ENCODE measurements at regions not wholly inside any gene's neighbourhood (a gene's known extent, or its start where the extent isn't known, plus 50 kb on each side); places are given as distances from the start of the nearest gene placed in this dataset.
"Not testable (repeated sequence)": the region's sequence is repeated elsewhere in the genome, so short reads cannot be mapped to it uniquely, and the experiment has no call there.

DNA sequence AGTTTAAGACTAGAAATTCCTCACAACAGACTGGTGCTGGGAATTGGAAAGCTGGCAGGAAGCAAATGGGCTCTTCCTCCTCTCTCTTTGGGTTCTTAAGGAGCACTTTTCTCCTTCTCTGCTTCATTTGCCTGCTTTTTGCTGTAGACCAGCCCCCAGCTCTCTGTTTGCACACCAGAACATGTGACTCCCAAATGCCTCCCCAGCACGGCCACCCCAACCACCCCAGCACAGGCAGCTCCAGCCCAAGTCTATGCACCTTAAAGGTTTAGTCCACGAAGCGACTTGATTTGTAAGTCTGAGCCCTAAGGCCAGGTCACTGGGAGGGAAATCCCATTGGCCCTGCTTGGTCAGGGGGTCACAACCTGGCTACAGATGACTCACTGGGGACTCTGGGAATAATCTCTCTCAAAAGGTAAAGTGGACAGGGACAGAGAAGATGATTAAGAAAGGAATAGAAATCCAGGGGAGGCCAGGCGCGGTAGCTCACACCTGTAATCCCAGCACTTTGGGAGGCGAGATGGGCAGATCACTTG is 377.8 kb upstream of the PROK2 start:
- H3K27ac ChIP-seq: no peak overlapping the region
- H3K36me3 ChIP-seq: no peaks in the 10 kb centered on the region
- TF ChIP-seq POLR2A (IDR thresholded peaks at IDR 0.05): no peak
- WGBS, 2 donors: 90 to 94% methylated on average over 6 of the region's 6 CpGs
- H3K27me3 ChIP-seq: no peaks in the 10 kb centered on the region
- H3K4me3 ChIP-seq: no peak overlapping the region
- H3K9me3 ChIP-seq: no peaks in the 10 kb centered on the region
- H3K4me1 ChIP-seq: peaks cover 0 to 14% (median 0%) of the 10 kb centered on the region in 4 donors
- DNase-seq (ENCODE audit: low spot score in 2 of 2): no peak

DNA sequence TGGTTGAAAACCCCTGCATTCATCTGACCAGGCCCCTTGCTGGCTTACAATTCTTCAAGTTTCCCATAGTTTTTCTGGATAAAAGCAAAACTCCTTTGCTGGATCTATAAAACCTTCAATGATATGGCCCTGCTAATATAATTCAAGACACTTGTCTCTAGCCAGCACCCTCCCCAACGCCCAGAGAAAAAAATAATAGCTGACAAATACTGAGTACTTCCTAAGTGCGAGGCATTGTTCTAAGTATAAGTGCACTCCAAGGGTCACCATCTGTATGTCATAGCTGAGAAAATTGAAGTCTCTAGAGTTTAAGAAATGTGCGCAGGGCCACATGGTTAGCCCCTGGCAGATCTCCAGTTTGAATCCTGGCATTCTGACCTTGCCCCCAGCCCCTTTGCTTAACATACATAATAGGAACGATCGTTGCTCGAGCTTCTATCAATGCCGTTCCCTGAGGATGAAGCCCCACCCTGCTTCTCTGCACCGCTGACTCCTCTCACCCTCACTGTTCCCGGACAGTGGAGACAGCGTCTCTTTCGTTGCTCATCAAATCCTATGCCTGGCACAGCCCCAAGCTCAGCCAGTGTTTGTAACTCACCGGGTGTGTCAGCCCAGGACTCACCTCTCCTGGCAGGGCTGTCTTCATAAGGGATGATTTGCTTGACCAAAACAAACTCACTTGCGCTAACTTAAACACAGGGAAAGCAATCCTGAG is 377.1 kb upstream of the PROK2 start:
- TF ChIP-seq, protein P1, sequence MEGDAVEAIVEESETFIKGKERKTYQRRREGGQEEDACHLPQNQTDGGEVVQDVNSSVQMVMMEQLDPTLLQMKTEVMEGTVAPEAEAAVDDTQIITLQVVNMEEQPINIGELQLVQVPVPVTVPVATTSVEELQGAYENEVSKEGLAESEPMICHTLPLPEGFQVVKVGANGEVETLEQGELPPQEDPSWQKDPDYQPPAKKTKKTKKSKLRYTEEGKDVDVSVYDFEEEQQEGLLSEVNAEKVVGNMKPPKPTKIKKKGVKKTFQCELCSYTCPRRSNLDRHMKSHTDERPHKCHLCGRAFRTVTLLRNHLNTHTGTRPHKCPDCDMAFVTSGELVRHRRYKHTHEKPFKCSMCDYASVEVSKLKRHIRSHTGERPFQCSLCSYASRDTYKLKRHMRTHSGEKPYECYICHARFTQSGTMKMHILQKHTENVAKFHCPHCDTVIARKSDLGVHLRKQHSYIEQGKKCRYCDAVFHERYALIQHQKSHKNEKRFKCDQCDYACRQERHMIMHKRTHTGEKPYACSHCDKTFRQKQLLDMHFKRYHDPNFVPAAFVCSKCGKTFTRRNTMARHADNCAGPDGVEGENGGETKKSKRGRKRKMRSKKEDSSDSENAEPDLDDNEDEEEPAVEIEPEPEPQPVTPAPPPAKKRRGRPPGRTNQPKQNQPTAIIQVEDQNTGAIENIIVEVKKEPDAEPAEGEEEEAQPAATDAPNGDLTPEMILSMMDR (IDR thresholded peaks at IDR 0.05): no peak
- TF ChIP-seq EP300 (IDR thresholded peaks at IDR 0.05) (no peak), POLR2A (IDR thresholded peaks at IDR 0.05) (no peak)
- 37 to 46% methylated on average over 13 of the region's 13 CpGs for WGBS, 2 donors
- Histone ChIP-seq H3K36me3 (no peaks in the 10 kb centered on the region), H3K27ac (no peak overlapping the region), H3K4me1 (peaks cover 0 to 14% (median 0%) of the 10 kb centered on the region in 4 donors), H3K9me3 (no peaks in the 10 kb centered on the region), H3K27me3 (no peaks in the 10 kb centered on the region), H3K4me3 (no peak overlapping the region)
- DNase-seq (ENCODE audit: low spot score in 2 of 2): no peak

DNA sequence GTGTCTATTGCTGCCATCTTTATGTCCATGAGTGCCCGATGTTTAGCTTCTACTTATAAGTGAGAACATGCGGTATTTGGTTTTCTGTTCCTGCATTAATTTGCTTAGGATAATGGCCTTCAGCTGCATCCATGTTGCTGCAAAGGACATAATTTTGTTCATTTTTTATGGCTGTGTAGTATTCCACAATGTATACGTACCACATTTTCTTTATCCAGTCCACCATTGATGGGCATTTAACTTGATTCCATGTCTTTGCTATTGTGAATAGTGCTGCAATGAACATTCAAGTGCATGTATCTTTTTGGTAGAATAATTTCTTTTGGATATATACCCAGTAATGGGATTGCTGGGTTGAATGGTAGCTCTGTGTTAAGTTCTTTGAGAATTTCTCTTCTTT is 376.3 kb upstream of the PROK2 start:
- peaks cover 0 to 16% (median 0%) of the 10 kb centered on the region in 4 donors for H3K4me1 ChIP-seq
- DNase-seq (ENCODE audit: low spot score in 2 of 2); H3K36me3 ChIP-seq; H3K9me3 ChIP-seq; H3K27me3 ChIP-seq; H3K27ac ChIP-seq; H3K4me3 ChIP-seq: not testable (repeated sequence)
- WGBS, 2 donors: 96 to 100% methylated on average over 3 of the region's 3 CpGs

DNA sequence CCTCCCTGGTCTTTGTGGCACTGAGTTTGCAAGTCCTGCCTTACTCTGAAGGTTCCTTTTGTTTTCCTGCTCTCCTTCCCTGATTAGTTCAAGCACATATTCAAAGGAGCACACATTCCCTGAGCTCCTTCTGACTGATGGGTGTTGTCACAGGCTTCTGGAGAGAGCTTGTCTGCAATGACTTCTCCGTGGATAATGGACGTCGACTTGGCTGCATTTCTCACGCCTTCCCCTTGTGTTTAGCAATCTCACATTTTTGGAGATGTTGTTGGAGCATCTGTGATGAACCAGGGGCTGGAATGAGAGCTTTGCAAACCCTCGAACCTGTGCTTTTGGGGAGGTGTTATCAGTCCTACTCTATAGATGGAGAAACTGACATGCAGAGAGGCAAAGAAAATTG is 375.4 kb upstream of the PROK2 start:
- no peak overlapping the region for H3K27ac ChIP-seq
- 68 to 78% methylated on average over 5 of the region's 5 CpGs for WGBS, 2 donors
- H3K9me3 ChIP-seq: no peaks in the 10 kb centered on the region
- H3K36me3 ChIP-seq: no peaks in the 10 kb centered on the region
- TF ChIP-seq, protein P1 (IDR thresholded peaks at IDR 0.05): no peak
- TF ChIP-seq POLR2A (IDR thresholded peaks at IDR 0.05) (no peak), EP300 (IDR thresholded peaks at IDR 0.05) (no peak)
- peaks cover 0 to 25% (median under 1%) of the 10 kb centered on the region in 4 donors for H3K4me1 ChIP-seq
- no peak overlapping the region for H3K4me3 ChIP-seq
- DNase-seq (ENCODE audit: low spot score in 2 of 2): no peak
- H3K27me3 ChIP-seq: no peaks in the 10 kb centered on the region

DNA sequence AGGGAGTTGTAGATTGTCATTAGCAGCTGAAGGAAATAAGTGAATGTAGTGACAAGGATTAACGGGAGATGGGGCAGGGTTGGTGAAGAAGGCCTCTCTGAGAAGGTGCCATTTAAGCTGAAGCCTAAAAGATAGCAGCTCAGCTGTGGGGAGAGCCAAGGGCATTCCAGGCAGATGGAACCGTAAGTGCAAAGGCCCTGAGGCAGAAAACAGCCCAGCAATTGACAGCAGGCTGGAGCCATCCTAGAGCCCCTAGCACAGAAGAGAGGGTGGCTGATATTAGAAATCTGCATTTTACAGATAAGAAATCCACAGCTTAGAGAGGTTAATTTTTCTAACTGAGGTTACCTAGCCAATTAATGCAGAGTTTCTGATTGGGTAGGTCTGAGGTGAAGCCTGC is 374.5 kb upstream of the PROK2 start:
- no peaks in the 10 kb centered on the region for H3K36me3 ChIP-seq
- DNase-seq (ENCODE audit: low spot score in 2 of 2): no peak
- H3K4me3 ChIP-seq: no peak overlapping the region

More for the DNA sequence above, 374.5 kb upstream of the PROK2 start:
- TF ChIP-seq, protein P1 (IDR thresholded peaks at IDR 0.05): no peak
- TF ChIP-seq EP300 (IDR thresholded peaks at IDR 0.05) (no peak), POLR2A (IDR thresholded peaks at IDR 0.05) (no peak)
- H3K4me1 ChIP-seq: peaks cover 0 to 31% (median 3%) of the 10 kb centered on the region in 4 donors
- H3K27me3 ChIP-seq: no peaks in the 10 kb centered on the region
- 89 to 100% methylated on average over 2 of the region's 2 CpGs for WGBS, 2 donors
- H3K9me3 ChIP-seq: no peaks in the 10 kb centered on the region
- no peak overlapping the region for H3K27ac ChIP-seq
